ENCODE measurements at regions not wholly inside any gene's neighbourhood (a gene's known extent, or its start where the extent isn't known, plus 50 kb on each side); places are given as distances from the start of the nearest gene placed in this dataset.

- TF ChIP-seq CTCF (IDR thresholded peaks at IDR 0.05; ENCODE audit: low read depth, low read length) (no peak), EZH2phosphoT487 (IDR thresholded peaks at IDR 0.05; ENCODE audit: low read depth) (no peak)
These were observed 359.2 kb downstream of the NR2F1-AS1 start for GRCh38 chr5:93221773-93222172.

Measured in OCI-LY3 (cell line).